GM20431 (cell line): ENCODE measurements at regions not wholly inside any gene's neighbourhood (a gene's known extent, or its start where the extent isn't known, plus 50 kb on each side); places are given as distances from the start of the nearest gene placed in this dataset.

Experiments used
- in situ Hi-C: fragments of 300-500 bp; cut with MseI, MboI; formaldehyde crosslinking; loops from one replicate; pipeline ENCODE4 v1.15.0; 2020; ENCODE audit warnings: low sequenced_read_pairs; ENCODE audit not compliant: unreplicated experiment

- in situ Hi-C loops, result no loop called here
These were observed 405.8 kb upstream of the ID2 start for GRCh38 chr2:8276026-8276425.

GRCh38 chr2:8277921-8278571 is 403.8 kb upstream of the ID2 start:
- in situ Hi-C loops, result no loop called here

DNA sequence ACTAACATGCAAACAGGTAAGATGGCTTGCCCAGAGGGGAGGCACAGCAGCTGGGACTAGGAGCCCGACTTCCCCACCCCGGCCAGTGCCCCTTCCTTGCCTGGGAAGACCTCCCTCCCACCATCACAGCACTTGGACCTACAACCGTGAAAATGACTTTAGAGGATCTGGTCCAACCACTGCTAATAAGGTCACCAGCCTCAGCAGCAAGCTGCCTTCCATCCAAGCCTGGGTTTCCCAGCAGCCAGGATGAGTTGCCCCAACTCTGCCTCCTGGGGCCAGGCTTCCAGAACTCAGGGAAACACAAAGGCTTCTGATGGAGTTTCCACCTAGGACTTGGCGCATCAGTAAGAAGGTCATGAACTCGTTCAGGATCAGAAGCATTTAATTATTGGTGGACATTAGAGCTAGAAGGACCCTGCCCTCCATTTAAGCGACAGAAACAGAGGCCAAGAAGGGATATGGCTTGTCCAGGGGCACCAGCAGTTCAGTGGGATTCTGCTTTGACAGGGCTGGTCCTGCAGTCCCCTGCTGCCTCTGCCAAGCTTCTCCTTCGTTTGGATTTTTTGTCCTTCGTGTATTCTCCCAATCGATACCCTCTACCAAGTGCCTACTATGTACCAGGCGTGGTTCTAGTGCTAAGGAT is 403.0 kb upstream of the ID2 start:
- in situ Hi-C loops, result no loop called here

GRCh38 chr2:8279506-8279905 is 402.4 kb upstream of the ID2 start:
- in situ Hi-C loops, result no loop called here

GRCh38 chr2:8281234-8281633 is 400.6 kb upstream of the ID2 start:
- in situ Hi-C loops, result no loop called here

DNA sequence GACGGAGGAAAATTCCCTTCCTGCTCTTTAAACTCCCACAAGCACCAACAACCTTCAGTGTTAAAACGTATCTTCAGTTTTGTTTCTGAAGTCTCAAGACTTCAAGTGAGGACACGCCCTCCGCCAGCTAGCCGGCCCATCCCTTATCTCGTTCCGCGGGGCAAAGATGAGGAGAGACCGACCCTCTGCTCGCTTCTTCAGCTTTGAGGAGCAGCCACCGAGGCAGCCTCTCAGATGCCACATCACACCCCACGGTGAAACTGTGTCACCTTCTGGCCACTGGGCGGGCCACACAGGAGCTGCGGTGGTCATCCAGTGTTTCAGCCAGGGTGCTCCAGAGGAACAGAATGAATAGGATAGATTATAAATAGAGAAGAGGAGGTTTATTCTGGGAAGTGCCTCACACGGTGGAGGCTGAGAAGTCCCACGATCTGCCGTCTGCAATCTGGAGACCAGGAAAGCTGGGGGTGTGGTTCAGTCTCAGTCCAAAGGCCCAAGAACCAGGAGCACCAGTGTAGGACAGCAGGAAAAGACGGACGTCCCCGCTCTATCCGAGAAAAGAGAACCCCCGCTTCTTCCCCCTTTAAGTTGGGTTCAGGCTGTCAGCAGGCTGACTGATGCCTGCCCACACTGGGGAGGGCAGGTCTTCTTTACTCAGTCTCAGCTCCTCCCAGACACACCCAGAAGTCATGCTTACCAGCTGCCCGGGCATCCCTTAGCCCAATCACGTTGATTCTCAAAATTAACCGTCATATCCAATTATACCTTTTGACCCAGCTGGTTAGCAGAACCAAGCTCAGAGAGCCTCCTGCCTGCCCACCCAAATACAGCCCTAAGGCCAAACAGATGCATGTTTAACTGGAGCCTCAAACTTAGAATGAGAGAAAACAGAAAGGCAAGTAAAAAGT is 399.7 kb upstream of the ID2 start:
- in situ Hi-C loops, result no loop called here

DNA sequence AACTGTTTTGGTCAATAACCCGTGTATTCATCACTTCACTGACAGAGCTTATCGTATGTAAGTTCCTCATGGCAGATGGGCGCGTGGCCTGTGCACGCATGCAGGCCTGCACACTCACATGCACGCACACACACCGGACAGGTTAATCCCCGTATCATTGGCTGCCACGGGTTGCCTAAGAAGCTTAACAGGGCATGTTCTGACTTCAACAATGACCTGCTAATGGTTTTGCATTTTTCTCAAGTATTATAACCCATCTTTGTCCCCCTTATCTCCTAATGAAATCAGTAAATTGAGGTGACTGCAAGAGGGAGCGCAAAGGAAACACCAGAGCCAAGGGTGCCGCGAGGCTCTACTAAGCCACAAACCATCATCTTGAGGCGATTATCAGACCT is 399.0 kb upstream of the ID2 start:
- in situ Hi-C loops, result no loop called here

DNA sequence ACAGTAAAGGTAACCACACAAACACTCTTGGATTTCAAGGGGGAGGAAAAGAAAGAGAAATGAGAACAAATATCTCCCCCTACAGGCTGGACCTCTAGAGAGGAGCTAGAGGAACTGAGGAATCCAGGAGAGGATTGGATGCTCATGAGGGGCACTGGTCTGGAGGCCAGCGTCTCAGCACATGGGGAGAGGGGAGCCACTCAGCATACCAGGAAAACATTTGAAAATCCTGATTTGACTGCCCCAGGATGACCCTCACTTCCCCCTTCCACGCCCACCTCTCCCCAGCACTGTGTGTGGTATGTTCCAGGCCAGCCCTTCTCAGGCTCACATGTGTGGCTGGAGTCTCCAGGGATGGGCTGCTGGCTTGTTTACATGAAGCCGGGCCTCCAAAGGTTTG is 396.8 kb upstream of the ID2 start:
- in situ Hi-C loops, result no loop called here

DNA sequence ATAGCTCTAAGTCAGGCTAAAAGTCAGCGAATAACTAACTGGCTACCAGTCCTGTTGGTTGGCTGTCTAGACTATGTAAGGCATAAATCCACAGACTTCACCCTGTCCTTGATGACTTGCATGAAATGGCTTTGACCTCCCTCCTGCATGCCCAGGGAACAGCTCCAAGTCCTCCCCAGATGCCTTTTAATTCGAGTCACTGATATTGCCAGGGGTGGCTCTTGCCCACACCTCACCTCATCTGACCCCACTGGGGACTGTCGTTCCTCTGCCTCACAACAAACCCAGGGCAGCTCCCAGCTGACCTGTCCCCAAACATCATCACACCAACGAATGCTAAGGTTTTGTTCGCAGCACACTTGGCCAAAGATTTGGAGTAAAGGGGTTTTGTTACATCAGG is 396.0 kb upstream of the ID2 start:
- in situ Hi-C loops, result no loop called here

- in situ Hi-C loops, result no loop called here
These were observed 393.6 kb upstream of the ID2 start for GRCh38 chr2:8288206-8288605.

- in situ Hi-C loops, result no loop called here
These were observed 392.7 kb upstream of the ID2 start for GRCh38 chr2:8289111-8289510.

GRCh38 chr2:8290771-8291352 is 391.0 kb upstream of the ID2 start:
- in situ Hi-C loops, result no loop called here

GRCh38 chr2:8296306-8296705 is 385.6 kb upstream of the ID2 start:
- in situ Hi-C loops, result no loop called here

DNA sequence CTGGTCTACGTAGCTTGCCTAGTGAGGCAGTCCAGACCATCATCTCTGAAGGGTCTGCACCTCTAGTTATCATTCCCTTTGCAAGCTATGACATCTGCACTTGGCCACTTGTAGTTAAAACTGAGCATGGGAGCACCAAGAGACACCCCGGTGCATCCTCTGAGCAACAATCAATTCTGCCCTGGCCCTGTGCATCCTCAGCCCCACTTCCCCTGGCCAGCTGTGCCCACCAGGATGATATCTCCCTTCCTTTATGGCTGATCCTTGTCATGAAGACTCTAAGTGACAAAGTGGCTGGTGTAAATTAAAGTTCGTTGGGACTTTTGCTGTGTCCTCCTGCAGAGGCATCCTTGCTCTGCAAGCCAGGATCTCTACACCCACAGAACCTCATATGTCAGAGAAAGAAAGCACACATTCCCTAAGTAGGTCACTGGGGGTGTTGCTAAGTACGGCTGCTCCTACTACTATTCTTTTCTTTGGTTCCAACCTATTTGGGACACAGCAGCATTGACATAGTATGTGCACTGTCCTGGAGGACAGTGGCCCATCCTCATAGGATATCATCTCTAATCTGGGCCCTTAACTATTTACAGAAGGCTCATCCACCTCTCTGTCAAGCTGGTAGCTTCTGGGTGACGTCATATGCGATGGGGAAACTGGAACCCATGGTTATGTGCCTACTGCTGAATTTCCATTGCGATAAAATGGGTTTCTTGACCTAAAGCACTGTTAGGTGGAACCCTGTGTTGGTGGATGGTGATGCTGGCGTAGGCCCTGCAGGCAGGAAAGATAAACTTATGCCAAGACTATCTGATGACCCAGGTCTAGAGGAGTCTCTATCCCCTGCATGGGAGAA is 384.3 kb upstream of the ID2 start:
- in situ Hi-C loops, result no loop called here

GRCh38 chr2:8298783-8299182 is 383.1 kb upstream of the ID2 start:
- in situ Hi-C loops, result no loop called here

DNA sequence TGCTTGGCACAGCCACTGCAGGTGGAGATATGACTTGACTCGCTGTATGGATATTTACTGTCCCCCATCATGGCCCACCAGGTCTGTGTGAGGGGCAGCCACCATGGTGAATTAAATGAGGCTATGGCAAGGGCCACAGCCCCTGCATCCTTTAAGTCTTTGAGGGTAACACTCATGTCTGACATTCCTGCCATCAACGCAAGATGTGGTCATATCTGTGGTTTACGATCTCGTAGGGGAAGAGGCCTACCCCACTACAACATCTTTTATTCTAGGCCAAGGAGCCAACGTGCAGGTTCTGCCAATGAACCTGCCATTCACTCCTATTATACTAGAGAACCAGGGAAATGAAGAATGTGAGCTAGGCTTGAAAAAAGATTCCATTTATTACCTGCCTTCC is 381.6 kb upstream of the ID2 start:
- in situ Hi-C loops, result no loop called here

DNA sequence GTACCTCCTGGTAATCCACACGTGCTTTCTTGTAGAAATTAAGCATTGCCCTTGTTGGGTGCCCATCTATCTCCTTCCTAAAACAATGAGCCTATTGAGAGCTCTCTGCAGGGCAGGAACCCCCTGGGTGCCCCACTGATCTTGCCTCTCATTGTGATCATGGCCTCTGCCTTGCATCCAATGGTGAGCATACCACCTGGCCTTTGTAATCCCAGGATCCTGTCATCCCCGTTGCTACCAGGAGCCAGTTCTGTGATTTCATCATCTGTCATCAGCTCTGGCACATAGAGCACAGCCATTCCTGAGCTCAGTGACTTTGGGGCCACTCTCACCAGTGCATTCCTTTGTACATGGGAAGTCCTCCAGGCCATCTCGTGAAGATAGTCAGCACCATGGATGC is 381.0 kb upstream of the ID2 start:
- in situ Hi-C loops, result no loop called here

DNA sequence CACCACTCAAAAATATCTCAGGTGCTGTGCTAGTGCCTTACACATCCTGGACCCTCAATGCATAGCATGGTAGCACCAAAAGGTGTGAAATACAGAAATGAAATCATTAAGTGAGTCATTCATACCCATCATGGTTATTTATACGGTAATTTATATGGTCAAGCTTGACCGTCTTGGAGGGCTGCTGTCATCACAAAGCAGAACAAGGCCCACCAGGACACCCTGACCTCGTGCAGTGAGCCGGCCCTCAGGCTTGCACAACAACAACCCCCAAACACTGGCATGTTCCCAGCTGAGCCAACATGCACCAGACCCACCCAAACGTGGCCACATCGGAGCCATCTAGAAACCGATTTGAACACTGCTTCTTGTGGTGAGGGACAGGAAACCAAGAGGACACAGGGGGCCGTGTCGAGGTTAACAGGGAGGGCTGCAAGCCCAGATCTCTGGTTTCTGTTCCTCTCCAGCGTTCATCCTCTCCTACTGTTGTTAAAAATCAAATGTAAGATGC is 378.5 kb upstream of the ID2 start:
- in situ Hi-C loops, result no loop called here

DNA sequence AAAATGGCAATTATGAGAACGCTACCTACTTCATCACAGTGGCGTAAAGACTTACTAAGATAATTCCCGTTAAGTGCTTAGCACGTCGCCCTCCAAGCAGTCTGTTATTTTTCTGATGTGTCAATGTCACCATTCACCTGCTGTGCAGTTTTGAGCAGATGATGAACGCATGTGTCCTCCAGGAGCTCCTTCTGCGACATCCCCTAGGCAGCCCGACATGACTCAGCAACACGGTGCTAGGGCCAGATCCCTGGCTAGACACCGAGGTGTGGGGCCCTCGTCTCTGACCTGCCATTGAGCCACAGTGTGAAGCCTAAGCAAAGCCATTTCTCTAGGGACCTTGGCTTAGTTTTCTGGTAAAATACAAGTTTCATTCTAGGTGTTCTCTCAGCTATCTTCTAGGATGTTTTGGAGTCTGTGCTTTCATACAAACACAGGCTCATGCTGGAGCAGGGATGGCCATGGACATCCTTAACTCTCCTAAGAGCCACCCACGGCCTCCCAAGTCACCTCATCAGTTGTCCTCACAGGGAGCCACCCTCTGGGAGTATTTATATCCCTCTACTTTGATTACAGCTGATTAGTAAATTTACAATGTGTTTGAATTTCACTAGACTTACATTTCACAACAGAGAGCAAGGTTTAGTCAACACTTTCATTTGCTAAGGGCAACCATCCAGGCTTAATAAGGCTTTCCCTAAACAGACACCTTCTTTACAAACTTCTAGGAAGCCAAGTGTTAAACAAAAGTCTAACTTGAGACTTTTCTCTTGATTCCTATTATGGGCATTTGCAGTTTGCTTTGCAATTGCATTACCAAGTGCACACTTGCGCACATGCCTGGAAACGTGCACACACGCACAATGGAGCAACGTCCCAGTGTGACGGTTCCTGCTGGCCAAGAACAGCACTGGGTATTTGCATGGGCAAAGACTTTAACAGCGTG is 376.8 kb upstream of the ID2 start:
- in situ Hi-C loops, result no loop called here
